Trophoblast cell (in vitro differentiated cells and primary cell): ENCODE measurements at regions not wholly inside any gene's neighbourhood (a gene's known extent, or its start where the extent isn't known, plus 50 kb on each side); places are given as distances from the start of the nearest gene placed in this dataset.

Experiments
- DNase-seq, 2 donors: peaks; one replicate each; pipeline ENCODE4 v3.0.0-alpha.2; 2016
- H2AFZ ChIP-seq: 2 replicates; pipeline ENCODE4 v1.6.1; 2013; ENCODE audit warnings: low read length, moderate library complexity, mild to moderate bottlenecking; ENCODE audit not compliant: insufficient read depth, poor library complexity
- H2AK5ac ChIP-seq: 2 replicates; pipeline ENCODE4 v1.6.1; 2013; ENCODE audit warnings: mild to moderate bottlenecking, low read length
- H2BK120ac ChIP-seq: 2 replicates; pipeline ENCODE4 v1.6.1; 2013; ENCODE audit warnings: low read length, mild to moderate bottlenecking, moderate library complexity; ENCODE audit not compliant: insufficient read depth, poor library complexity
- H2BK12ac ChIP-seq: 2 replicates; pipeline ENCODE4 v1.6.1; 2013; ENCODE audit warnings: mild to moderate bottlenecking, low read length, moderate library complexity
- H2BK5ac ChIP-seq: 2 replicates; pipeline ENCODE4 v1.6.1; 2013; ENCODE audit warnings: low read length, low read depth, moderate library complexity, mild to moderate bottlenecking; ENCODE audit not compliant: poor library complexity
- H3K14ac ChIP-seq: 2 replicates; pipeline ENCODE4 v1.6.1; 2013; ENCODE audit warnings: mild to moderate bottlenecking, low read length
- H3K18ac ChIP-seq: 2 replicates; pipeline ENCODE4 v1.6.1; 2013; ENCODE audit warnings: mild to moderate bottlenecking, low read length
- H3K23ac ChIP-seq: 2 replicates; pipeline ENCODE4 v1.6.1; 2013; ENCODE audit warnings: low read length
- H3K27ac ChIP-seq: 2 replicates; pipeline ENCODE4 v1.5.1; 2013; ENCODE audit warnings: low read depth, mild to moderate bottlenecking, inconsistent platforms, low read length, moderate library complexity
- H3K27me3 ChIP-seq: 2 replicates; pipeline ENCODE4 v1.6.1; 2013; ENCODE audit warnings: inconsistent platforms, mild to moderate bottlenecking, low read length, moderate library complexity; ENCODE audit not compliant: insufficient read depth
- H3K36me3 ChIP-seq, 2 experiments: 1 replicate in 1 of 2; 2 replicates in 1 of 2; pipeline ENCODE4 v1.6.1; 2013; ENCODE audit warnings: low read length in 2 of 2, mild to moderate bottlenecking in 2 of 2, moderate library complexity in 1 of 2; ENCODE audit not compliant: insufficient read depth in 2 of 2, control insufficient read depth in 1 of 2
- H3K4ac ChIP-seq: 2 replicates; pipeline ENCODE4 v1.6.1; 2013; ENCODE audit warnings: low read depth, mild to moderate bottlenecking, low read length, moderate library complexity
- H3K4me1 ChIP-seq, 2 experiments: 1 replicate in 1 of 2; 2 replicates in 1 of 2; pipeline ENCODE4 v1.6.1; 2013; ENCODE audit warnings: low read length in 2 of 2, mild to moderate bottlenecking in 2 of 2, moderate library complexity in 1 of 2; ENCODE audit not compliant: insufficient read depth in 2 of 2, control insufficient read depth in 1 of 2
- H3K4me2 ChIP-seq: 2 replicates; pipeline ENCODE4 v1.6.1; 2013; ENCODE audit warnings: inconsistent platforms, mild to moderate bottlenecking, low read length, moderate library complexity
- H3K4me3 ChIP-seq: 2 replicates; pipeline ENCODE4 v1.5.1; 2013; ENCODE audit warnings: mild to moderate bottlenecking, low read depth, low read length, inconsistent platforms
- H3K79me1 ChIP-seq: one replicate; pipeline ENCODE4 v1.6.1; 2013; ENCODE audit warnings: low read length
- H3K79me2 ChIP-seq: 2 replicates; pipeline ENCODE4 v1.6.1; 2013; ENCODE audit warnings: low read length, mild to moderate bottlenecking; ENCODE audit not compliant: control insufficient read depth, insufficient read depth, poor library complexity
- H3K9ac ChIP-seq: 2 replicates; pipeline ENCODE4 v1.6.1; 2013; ENCODE audit warnings: mild to moderate bottlenecking, low read length
- H3K9me3 ChIP-seq: 2 replicates; pipeline ENCODE4 v1.6.1; 2013; ENCODE audit warnings: low read depth, mild to moderate bottlenecking, control low read depth, inconsistent platforms, low read length; ENCODE audit not compliant: insufficient read depth
- H4K12ac ChIP-seq: 2 replicates; pipeline ENCODE4 v1.6.1; 2013; ENCODE audit warnings: low read depth, mild to moderate bottlenecking, low read length, moderate library complexity
- H4K8ac ChIP-seq: 2 replicates; pipeline ENCODE4 v1.6.1; 2013; ENCODE audit warnings: low read depth, mild to moderate bottlenecking, low read length, moderate library complexity
- H4K91ac ChIP-seq: one replicate; pipeline ENCODE4 v1.6.1; 2013; ENCODE audit warnings: low read depth, mild to moderate bottlenecking, low read length, moderate library complexity
- WGBS: extraction: QIAGEN DNeasy Blood & Tissue Kit; methylation state at CpG from one replicate; pipeline ENCODE4 v1.1.7; 2013; ENCODE audit warnings: missing lambda C conversion rate; ENCODE audit not compliant: insufficient read length, insufficient coverage; ENCODE audit errors: extremely low coverage; 5-methylcytosine and 5-hydroxymethylcytosine counted together

DNA sequence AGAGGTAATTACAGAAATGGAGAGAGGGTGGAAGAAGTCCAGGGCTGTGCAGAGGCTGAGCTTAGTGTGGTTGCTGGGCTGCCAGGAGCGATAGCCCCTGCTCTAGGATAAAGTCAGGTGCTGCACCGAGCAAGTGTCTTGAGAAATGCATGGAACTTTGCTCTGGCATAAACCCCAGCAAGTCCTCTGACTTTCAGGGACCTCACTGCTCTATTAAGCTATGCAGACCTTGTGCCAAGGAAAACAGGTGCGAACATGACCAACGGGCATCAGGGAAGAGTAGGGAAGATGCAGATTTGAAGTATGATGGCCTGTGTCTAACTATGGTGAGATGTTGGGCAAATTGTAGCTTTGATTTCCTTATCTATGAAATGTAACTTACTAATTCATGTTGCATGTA is 416.8 kb downstream of the NR2F2 start:
- Histone ChIP-seq H2BK120ac (no peak overlapping the region), H3K9ac (no peak overlapping the region), H3K4ac (no peak overlapping the region), H3K27me3 (no peaks in the 10 kb centered on the region), H4K91ac (no peak overlapping the region), H3K4me3 (no peak overlapping the region), H3K36me3 (no peaks in the 10 kb centered on the region), H2BK12ac (no peak overlapping the region), H3K9me3 (no peaks in the 10 kb centered on the region), H3K79me1 (no peaks in the 10 kb centered on the region), H3K79me2 (no peaks in the 10 kb centered on the region), H3K27ac (no peak overlapping the region), H3K4me2 (no peak overlapping the region), H3K4me1 (no peaks in the 10 kb centered on the region), H2BK5ac (no peak overlapping the region), H3K18ac (no peak overlapping the region), H2AK5ac (no peak overlapping the region), H2AFZ (no peak overlapping the region), H4K12ac (no peak overlapping the region), H3K14ac (no peak overlapping the region), H3K23ac (peak overlapping the region; percentile 35), H4K8ac (no peak overlapping the region)
- DNase-seq, result no peak
- no CpG with 5 or more reads among the region's 4 CpGs for WGBS

DNA sequence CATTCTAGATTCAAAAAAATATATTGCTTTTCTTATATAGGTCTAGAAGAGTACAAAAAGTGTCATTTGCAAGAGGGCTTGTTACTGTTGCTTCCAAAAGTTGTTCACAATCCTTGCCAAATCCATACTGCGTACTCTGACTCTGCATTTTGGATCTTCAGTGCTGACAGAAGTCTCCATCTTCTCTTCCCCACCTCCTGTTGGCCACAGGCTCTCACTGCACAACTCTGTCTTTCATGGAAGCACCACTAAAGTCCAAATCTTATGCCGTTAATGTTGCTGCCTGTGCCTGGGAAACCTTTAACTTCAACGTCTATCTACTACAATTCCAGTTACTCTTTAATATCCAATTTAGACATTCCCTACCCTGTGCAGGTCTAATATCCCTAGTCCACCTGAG is 419.9 kb downstream of the NR2F2 start:
- H3K27me3 ChIP-seq, result no peaks in the 10 kb centered on the region
- H3K79me2 ChIP-seq, result no peaks in the 10 kb centered on the region
- no peak overlapping the region for H3K14ac ChIP-seq
- H3K18ac ChIP-seq, result no peak overlapping the region
- H4K91ac ChIP-seq, result no peak overlapping the region
- no peak overlapping the region for H4K8ac ChIP-seq
- no peak overlapping the region for H3K4me3 ChIP-seq
- no peak overlapping the region for H3K27ac ChIP-seq
- no peak overlapping the region for H3K4ac ChIP-seq
- H3K9me3 ChIP-seq, result no peaks in the 10 kb centered on the region
- no peak for DNase-seq
- H2AFZ ChIP-seq, result no peak overlapping the region
- no peak overlapping the region for H3K4me2 ChIP-seq
- H3K36me3 ChIP-seq, result no peaks in the 10 kb centered on the region
- H2BK120ac ChIP-seq, result no peak overlapping the region
- H3K23ac ChIP-seq, result no peak overlapping the region
- no peak overlapping the region for H2AK5ac ChIP-seq
- H2BK5ac ChIP-seq, result no peak overlapping the region
- no CpG with 5 or more reads among the region's 3 CpGs for WGBS
- H3K4me1 ChIP-seq, result no peaks in the 10 kb centered on the region
- H4K12ac ChIP-seq, result no peak overlapping the region
- no peaks in the 10 kb centered on the region for H3K79me1 ChIP-seq
- no peak overlapping the region for H3K9ac ChIP-seq
- H2BK12ac ChIP-seq, result no peak overlapping the region

DNA sequence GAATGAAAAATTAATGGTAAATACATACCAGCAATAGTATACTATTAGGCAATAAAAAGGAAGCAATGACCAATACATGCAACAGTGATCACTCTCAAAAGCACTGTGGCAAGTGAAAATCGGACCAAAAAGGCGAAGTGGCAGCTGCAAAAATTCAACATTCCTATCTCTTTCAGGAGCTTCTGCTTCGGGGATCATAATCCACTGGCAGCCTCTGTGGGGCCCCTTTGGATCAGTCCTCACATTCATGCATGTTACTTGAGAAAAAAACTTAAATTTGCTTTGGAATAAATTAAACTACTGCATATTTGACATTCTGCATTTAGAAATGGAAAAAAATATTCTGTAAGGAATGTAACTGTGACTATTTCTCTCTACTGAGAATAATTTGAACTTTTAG is 425.6 kb downstream of the NR2F2 start:
- H4K8ac ChIP-seq, result no peak overlapping the region
- H3K18ac ChIP-seq, result no peak overlapping the region
- no peak overlapping the region for H3K23ac ChIP-seq
- H4K12ac ChIP-seq, result no peak overlapping the region
- no CpG with 5 or more reads among the region's 3 CpGs for WGBS
- no peak for DNase-seq
- H3K9ac ChIP-seq, result no peak overlapping the region
- no peak overlapping the region for H3K27ac ChIP-seq
- no peak overlapping the region for H2BK12ac ChIP-seq
- H3K79me1 ChIP-seq, result no peaks in the 10 kb centered on the region
- no peak overlapping the region for H2BK5ac ChIP-seq
- no peak overlapping the region for H3K4me3 ChIP-seq
- H3K14ac ChIP-seq, result no peak overlapping the region
- H3K36me3 ChIP-seq, result no peaks in the 10 kb centered on the region
- no peaks in the 10 kb centered on the region for H3K79me2 ChIP-seq
- H4K91ac ChIP-seq, result no peak overlapping the region
- no peak overlapping the region for H3K4ac ChIP-seq
- H2BK120ac ChIP-seq, result no peak overlapping the region
- H2AFZ ChIP-seq, result no peak overlapping the region
- no peaks in the 10 kb centered on the region for H3K27me3 ChIP-seq
- H3K9me3 ChIP-seq, result no peaks in the 10 kb centered on the region
- no peak overlapping the region for H2AK5ac ChIP-seq
- no peak overlapping the region for H3K4me2 ChIP-seq
- H3K4me1 ChIP-seq, result no peaks in the 10 kb centered on the region

DNA sequence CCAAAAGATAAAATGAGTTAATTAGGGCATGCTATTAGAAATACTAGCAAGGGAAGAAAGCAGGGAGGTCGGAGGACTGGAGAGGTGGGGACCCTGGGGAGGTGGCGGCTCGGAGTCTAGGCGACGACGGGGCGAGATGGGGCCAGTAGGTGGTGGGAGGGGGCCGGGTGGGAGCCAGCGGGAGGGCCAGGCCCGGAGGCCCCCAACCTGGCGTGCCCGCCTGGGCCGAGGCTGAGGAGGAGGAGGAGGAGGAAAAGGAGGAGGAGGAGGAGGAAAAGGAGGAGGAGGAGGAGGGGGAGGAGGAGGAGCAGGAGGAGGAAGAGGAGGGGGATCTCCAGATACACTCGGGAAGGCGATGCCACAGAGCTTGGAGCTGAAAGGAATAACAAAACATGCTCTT is 426.2 kb downstream of the NR2F2 start:
- H3K18ac ChIP-seq, result no peak overlapping the region
- no peaks in the 10 kb centered on the region for H3K9me3 ChIP-seq
- H4K8ac ChIP-seq, result no peak overlapping the region
- H3K14ac ChIP-seq, result no peak overlapping the region
- no peak overlapping the region for H2AFZ ChIP-seq
- no peak overlapping the region for H3K27ac ChIP-seq
- H4K91ac ChIP-seq, result no peak overlapping the region
- no peak overlapping the region for H3K4me3 ChIP-seq
- H3K79me1 ChIP-seq, result no peaks in the 10 kb centered on the region
- DNase-seq, result no peak
- no peak overlapping the region for H3K4ac ChIP-seq
- no peak overlapping the region for H3K4me2 ChIP-seq
- H3K23ac ChIP-seq, result no peak overlapping the region
- H3K4me1 ChIP-seq, result no peaks in the 10 kb centered on the region
- no peaks in the 10 kb centered on the region for H3K36me3 ChIP-seq
- no peaks in the 10 kb centered on the region for H3K27me3 ChIP-seq
- no peaks in the 10 kb centered on the region for H3K79me2 ChIP-seq
- no CpG with 5 or more reads among the region's 15 CpGs for WGBS
- H2BK12ac ChIP-seq, result no peak overlapping the region
- H3K9ac ChIP-seq, result no peak overlapping the region
- H2BK5ac ChIP-seq, result no peak overlapping the region
- no peak overlapping the region for H4K12ac ChIP-seq
- no peak overlapping the region for H2BK120ac ChIP-seq
- no peak overlapping the region for H2AK5ac ChIP-seq

DNA sequence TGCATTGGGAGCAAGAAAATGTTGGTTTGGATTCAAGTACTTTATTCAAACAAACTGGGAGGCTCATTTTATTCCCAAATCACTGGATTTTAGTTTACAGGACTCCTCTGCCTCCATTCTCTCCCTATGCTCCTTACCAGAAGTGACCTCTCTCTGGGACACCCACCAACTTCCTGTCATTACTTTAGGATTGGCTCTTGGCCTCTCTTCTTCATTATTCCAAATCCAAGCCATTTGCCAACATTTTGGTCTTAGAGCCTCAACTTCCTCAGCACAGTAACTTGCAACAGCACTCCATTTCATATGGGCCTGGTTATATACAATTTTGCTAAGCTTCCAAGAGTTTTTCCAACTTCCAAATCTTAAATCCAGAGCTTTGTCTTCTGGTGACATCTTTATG is 432.1 kb downstream of the NR2F2 start:
- Histone ChIP-seq H3K27ac (no peak overlapping the region), H3K79me2 (no peaks in the 10 kb centered on the region), H4K12ac (no peak overlapping the region), H3K4me3 (no peak overlapping the region), H2BK120ac (no peak overlapping the region), H4K8ac (no peak overlapping the region), H3K9me3 (peaks cover 2% of the 10 kb centered on the region), H3K36me3 (no peaks in the 10 kb centered on the region), H3K14ac (no peak overlapping the region), H3K79me1 (peaks cover 2% of the 10 kb centered on the region), H3K23ac (no peak overlapping the region), H3K4me1 (peaks cover 0 to 1% of the 10 kb centered on the region in 2 experiments), H3K4me2 (no peak overlapping the region), H2BK5ac (no peak overlapping the region), H3K27me3 (no peaks in the 10 kb centered on the region), H2AK5ac (no peak overlapping the region), H3K18ac (no peak overlapping the region), H4K91ac (no peak overlapping the region), H3K9ac (no peak overlapping the region), H2BK12ac (no peak overlapping the region), H3K4ac (no peak overlapping the region), H2AFZ (no peak overlapping the region)
- no peak for DNase-seq
